ENCODE measurements at regions not wholly inside any gene's neighbourhood (a gene's known extent, or its start where the extent isn't known, plus 50 kb on each side); places are given as distances from the start of the nearest gene placed in this dataset.
"Not testable (repeated sequence)": the region's sequence is repeated elsewhere in the genome, so short reads cannot be mapped to it uniquely, and the experiment has no call there.

- no peak for DNase-seq (ENCODE audit: low read depth in 1 of 2, low spot score in 1 of 2)
These were observed 239.1 kb upstream of the ARID2 start for GRCh38 chr12:45490232-45490881.

DNA sequence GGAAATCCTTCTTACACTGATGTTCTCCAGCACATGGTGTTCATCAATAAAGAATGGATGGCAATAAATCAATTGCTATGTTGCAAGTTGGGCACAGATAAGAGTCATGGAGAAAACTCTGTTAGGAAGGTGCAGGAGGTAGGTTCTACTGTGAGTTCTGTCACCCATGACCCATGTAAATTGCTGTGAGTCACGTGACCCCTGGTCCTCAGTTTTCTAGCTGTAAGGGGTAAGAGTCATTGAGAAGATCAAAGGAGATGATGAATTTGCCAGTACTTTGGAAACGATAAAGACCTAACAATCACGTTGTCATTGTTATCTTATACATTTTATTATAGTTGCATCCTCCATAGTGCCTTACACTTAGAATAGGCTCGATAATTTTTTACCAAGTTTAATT lies 235.2 kb upstream of the ARID2 start:
- no peak for DNase-seq (ENCODE audit: low read depth in 1 of 2, low spot score in 1 of 2)

GRCh38 chr12:45498645-45499044 lies 230.9 kb upstream of the ARID2 start:
- DNase-seq (ENCODE audit: low read depth in 1 of 2, low spot score in 1 of 2), result no peak

GRCh38 chr12:45502481-45503128 lies 226.9 kb upstream of the ARID2 start:
- no peak for DNase-seq (ENCODE audit: low read depth in 1 of 2, low spot score in 1 of 2)

- no peak for DNase-seq (ENCODE audit: low read depth in 1 of 2, low spot score in 1 of 2)
These were observed 225.6 kb upstream of the ARID2 start for GRCh38 chr12:45503899-45504298.

- DNase-seq (ENCODE audit: low read depth in 1 of 2, low spot score in 1 of 2), result no peak
These were observed 225.0 kb upstream of the ARID2 start for GRCh38 chr12:45504316-45505010.

DNA sequence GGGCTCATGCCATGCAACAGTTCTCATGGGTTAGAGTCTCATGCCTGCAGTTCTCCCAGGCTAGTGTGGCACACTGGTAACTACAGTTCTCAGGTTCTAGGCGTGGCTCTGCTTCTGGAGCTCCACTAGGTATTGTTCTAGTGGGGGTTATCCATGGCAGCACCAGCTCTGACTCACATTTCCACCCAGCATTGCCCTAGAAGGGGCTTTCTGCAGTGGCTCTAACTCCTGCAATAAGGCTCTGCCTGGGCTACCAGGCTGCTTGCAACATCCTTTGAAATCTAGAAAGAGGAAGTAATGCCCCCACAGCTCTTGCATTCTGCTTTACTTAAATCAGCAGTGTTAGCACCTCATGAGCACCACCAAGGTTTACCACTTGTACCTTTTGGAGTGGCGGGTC lies 220.3 kb upstream of the ARID2 start:
- DNase-seq (ENCODE audit: low read depth in 1 of 2, low spot score in 1 of 2), result no peak

GRCh38 chr12:45509621-45510020 lies 219.9 kb upstream of the ARID2 start:
- no peak for DNase-seq (ENCODE audit: low read depth in 1 of 2, low spot score in 1 of 2)

- DNase-seq (ENCODE audit: low read depth in 1 of 2, low spot score in 1 of 2), result no peak
These were observed 212.1 kb upstream of the ARID2 start for GRCh38 chr12:45517381-45517780.

- DNase-seq (ENCODE audit: low read depth in 1 of 2, low spot score in 1 of 2), result peak in 1 of 2 donors; percentile 4
These were observed 210.9 kb upstream of the ARID2 start for GRCh38 chr12:45518291-45519235.

- no peak for DNase-seq (ENCODE audit: low read depth in 1 of 2, low spot score in 1 of 2)
These were observed 207.3 kb upstream of the ARID2 start for GRCh38 chr12:45522227-45522626.

DNA sequence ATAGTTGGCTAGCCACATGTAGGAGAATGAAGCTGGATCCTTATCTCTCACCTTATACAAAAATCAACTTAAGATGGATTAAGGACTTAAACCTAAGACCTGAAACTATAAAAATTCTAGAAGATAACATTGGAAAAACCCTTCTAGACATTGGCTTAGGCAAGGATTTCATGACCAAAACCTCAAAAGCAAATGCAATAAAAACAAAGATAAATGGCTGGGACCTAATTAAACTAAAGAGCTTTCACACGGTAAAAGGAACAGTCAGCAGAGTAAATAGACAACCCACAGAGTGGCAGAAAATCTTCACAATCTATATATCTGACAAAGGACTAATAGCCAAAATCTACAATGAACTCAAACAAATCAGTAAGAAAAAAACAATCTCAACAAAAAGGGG lies 202.7 kb upstream of the ARID2 start:
- not testable (repeated sequence) for DNase-seq (ENCODE audit: low read depth in 1 of 2, low spot score in 1 of 2)

DNA sequence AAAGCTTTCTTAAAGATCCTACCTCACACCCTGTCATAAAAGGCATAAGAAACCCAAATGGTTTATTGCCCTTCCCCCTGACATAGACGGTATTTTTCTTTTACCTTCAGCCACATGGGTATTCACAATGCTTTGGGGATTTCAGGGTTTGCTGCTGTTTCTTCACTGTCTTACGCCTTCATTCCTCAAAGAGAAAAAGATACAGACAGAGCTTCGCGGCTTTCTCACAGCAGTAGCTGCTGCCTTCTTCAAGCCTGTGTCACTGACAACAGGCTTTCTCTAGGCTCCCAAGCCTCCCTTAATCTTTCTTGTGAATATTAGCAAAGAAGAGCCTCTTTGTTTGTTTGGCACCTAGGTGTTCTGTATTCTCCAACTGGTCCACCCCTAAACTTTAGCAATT lies 197.4 kb upstream of the ARID2 start:
- DNase-seq (ENCODE audit: low read depth in 1 of 2, low spot score in 1 of 2), result no peak

GRCh38 chr12:45535610-45536180 lies 193.8 kb upstream of the ARID2 start:
- no peak for DNase-seq (ENCODE audit: low read depth in 1 of 2, low spot score in 1 of 2)

GRCh38 chr12:45536284-45536683 lies 193.2 kb upstream of the ARID2 start:
- no peak for DNase-seq (ENCODE audit: low read depth in 1 of 2, low spot score in 1 of 2)

DNA sequence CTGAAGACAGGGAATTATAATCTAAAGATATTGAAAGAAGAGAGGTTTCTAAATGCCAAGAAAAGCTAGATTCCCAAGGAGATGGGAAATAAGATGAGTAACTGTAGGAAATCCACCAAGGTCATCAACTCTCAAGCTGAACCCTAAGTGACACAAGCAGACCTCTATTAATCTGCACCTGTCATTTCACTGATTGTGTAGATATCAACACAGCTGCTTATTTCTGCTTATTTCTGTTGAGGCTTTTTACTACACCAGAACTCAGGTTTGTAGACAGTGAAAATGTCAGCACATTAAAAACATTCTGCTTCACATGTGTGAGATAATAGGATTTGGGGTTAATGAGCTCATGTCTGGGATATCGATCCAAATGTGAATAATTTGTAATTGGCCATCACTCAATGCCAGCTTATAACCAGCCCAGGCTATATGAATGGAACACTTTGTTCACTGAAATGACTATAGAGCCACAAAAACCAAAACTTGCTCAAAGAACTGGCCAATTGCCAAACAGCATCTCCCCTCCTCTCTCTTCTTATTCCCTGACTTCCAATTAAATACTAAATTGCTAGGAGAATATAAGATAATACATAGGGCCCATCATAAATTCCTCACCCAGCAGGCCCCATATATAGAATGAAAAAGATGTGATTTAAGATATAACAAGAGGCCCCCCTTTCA lies 188.7 kb upstream of the ARID2 start:
- DNase-seq (ENCODE audit: low read depth in 1 of 2, low spot score in 1 of 2), result no peak

DNA sequence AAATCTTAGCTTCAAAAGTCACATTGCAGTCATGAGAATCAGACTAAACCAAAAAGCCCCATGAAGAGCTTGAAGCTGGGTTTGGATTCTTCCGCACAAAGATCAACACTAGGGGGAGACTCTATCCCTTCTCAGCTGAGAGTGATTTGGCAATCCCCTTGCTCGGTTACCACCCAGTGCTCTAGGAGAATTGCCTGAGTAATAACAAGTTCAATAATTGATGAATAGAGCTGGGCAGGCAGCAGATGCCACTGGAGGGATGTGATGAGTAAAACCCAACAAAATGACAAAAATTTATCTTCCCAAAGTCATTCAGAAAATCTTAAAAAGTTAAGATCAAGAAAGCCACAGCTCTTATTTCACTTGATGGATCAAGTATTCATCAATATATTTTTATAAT lies 185.6 kb upstream of the ARID2 start:
- peak in 1 of 2 donors; percentile 8 for DNase-seq (ENCODE audit: low read depth in 1 of 2, low spot score in 1 of 2)

DNA sequence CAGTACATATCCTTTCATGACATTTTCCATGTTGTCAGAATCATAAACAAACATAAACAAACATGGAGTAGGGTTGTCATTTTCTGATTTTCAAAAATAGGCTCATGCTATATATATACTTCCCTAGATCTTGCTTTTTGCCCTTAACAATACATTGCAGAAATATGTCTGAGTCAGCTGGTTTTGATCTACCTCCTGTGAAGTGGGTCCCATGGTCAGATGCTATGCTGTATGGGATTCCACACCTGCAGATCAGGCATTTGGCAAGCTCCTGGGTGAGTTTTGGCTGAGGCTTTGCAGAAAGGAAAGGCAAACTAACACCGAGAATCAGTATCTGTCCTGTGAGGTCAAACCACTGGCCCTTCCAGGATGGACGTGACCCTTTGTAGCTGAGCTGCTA lies 183.0 kb upstream of the ARID2 start:
- DNase-seq (ENCODE audit: low read depth in 1 of 2, low spot score in 1 of 2), result no peak

DNA sequence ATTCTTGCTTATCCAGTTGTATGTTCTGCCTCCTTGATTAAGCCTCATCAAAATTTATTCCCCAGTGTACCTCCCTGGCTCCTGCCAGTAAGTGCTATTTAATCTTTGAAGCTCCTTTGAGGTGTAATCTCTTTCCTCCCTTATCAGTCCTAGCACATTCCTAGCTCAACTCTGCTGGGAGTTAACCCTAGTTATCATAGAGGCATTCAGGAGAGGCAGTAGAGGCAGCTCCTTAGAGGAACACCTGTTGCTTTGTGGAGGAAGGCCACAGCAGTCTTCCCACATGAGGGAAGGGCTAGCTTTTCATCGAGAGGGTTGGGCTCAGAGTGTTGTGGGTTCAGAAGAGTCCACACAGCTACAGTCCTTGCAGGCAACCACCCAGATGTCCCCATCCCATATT lies 182.4 kb upstream of the ARID2 start:
- no peak for DNase-seq (ENCODE audit: low read depth in 1 of 2, low spot score in 1 of 2)

DNA sequence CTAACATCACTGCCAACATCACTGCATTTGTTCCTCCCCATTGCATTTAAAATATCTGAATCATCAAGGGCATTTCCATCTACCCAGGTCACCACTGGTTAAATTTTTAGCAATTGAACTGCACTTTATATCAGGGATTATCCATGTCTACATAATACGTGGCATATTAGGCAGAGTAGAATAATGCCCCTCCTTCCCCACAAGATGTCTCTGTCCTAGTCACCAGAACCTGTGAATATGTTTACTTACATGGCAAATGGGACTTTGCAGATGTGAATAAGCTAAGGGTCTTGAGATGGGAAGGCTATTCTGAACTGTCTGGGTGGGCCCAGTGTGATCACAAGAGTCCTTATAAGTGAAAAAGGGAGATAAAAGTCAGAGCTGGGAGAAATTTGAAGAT lies 181.7 kb upstream of the ARID2 start:
- DNase-seq (ENCODE audit: low read depth in 1 of 2, low spot score in 1 of 2), result no peak

- no peak for DNase-seq (ENCODE audit: low read depth in 1 of 2, low spot score in 1 of 2)
These were observed 181.1 kb upstream of the ARID2 start for GRCh38 chr12:45548426-45548825.

All from stimulated activated CD4-positive, alpha-beta T cell treated with anti-CD3 and anti-CD28 coated beads, Interleukin-15, amount 100 ng/mL, for 1 hour (primary cell).